ENCODE measurements at regions not wholly inside any gene's neighbourhood (a gene's known extent, or its start where the extent isn't known, plus 50 kb on each side); places are given as distances from the start of the nearest gene placed in this dataset.

DNA sequence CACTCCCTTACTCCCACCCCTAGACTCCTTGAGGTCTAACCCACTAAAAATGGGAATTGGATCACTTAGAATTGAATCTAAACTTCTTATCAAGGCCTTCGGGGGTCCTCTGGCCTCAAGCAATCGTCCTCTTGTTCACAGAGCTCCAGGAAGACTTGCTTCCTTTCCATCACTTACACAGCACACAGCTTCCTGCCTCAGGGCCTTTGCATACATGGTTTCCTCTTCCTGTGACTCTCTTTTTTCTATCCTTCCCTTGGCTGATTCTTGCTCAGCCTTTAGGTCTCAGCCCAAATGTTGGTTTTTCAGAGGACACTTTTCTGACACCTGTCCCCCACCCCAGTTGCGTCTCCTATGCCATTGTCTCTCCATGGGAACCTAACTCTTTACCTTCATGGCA, 50.0 kb upstream of the ALDH1B1 start:
- intact Hi-C loops (cut with micrococcal nuclease): no loop called here
- no peak for DNase-seq
- peaks cover 22% of the 10 kb centered on the region for H3K27me3 ChIP-seq (ENCODE audit: low read depth)
- TF ChIP-seq, protein P1, sequence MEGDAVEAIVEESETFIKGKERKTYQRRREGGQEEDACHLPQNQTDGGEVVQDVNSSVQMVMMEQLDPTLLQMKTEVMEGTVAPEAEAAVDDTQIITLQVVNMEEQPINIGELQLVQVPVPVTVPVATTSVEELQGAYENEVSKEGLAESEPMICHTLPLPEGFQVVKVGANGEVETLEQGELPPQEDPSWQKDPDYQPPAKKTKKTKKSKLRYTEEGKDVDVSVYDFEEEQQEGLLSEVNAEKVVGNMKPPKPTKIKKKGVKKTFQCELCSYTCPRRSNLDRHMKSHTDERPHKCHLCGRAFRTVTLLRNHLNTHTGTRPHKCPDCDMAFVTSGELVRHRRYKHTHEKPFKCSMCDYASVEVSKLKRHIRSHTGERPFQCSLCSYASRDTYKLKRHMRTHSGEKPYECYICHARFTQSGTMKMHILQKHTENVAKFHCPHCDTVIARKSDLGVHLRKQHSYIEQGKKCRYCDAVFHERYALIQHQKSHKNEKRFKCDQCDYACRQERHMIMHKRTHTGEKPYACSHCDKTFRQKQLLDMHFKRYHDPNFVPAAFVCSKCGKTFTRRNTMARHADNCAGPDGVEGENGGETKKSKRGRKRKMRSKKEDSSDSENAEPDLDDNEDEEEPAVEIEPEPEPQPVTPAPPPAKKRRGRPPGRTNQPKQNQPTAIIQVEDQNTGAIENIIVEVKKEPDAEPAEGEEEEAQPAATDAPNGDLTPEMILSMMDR (IDR thresholded peaks at IDR 0.05; ENCODE audit: borderline replicate concordance): no peak
- H3K4me1 ChIP-seq: no peaks in the 10 kb centered on the region
- H3K9me3 ChIP-seq (replicated peaks): peaks cover 3% of the 10 kb centered on the region
- H3K27ac ChIP-seq (replicated peaks): no peak overlapping the region
- H3K36me3 ChIP-seq: no peaks in the 10 kb centered on the region
- no peak overlapping the region for H3K4me3 ChIP-seq

DNA sequence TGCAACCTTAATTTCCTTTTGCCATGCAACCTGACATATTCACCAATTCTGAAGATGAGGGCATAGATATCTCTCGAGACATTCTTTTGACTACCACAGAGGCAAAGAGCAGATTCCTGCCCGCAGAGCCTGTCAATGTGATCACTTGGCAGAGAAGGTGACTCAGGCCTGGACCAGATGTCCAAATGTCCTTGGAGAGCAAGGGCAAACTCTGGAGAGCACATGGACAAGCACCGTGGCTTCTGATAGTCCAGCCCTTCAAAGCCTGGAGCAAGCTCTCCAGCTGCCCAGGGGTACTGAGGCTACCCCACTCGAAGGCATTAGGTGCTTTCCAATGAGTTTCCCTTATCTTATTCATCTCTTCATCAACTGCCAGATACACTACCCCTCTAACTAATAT, 50.4 kb upstream of the ALDH1B1 start:
- H3K9me3 ChIP-seq (replicated peaks): peaks cover 3% of the 10 kb centered on the region
- DNase-seq: no peak
- H3K4me3 ChIP-seq: no peak overlapping the region
- H3K36me3 ChIP-seq: no peaks in the 10 kb centered on the region
- intact Hi-C loops (cut with micrococcal nuclease): no loop called here
- H3K27me3 ChIP-seq (ENCODE audit: low read depth): peaks cover 18% of the 10 kb centered on the region
- TF ChIP-seq, protein P1 (IDR thresholded peaks at IDR 0.05; ENCODE audit: borderline replicate concordance): no peak
- no peak overlapping the region for H3K27ac ChIP-seq (replicated peaks)
- H3K4me1 ChIP-seq: no peaks in the 10 kb centered on the region

DNA sequence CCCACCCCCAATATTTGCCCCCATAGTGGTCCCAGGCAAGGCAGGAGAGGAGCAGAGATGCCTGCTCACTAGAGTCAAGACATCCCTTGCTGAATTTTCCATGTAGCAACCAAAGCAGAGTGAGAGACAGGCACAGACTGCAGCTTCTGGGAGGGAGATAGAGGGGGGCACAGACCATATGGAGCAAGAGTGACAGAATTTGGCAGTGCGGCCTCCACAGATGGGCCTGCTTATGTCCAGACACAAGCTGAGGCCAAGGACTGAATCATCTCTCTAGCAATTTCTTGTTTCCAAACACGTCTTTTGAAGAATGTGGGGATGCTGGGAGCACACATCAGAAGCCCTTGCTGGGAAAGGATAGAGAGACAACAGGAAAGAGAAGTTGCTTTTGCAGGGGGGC, 53.0 kb upstream of the ALDH1B1 start:
- H3K27ac ChIP-seq (replicated peaks): peak overlapping the region; percentile 11
- peaks cover 14% of the 10 kb centered on the region for H3K27me3 ChIP-seq (ENCODE audit: low read depth)
- no peaks in the 10 kb centered on the region for H3K4me1 ChIP-seq
- H3K36me3 ChIP-seq: no peaks in the 10 kb centered on the region
- no peak for DNase-seq
- no peak overlapping the region for H3K4me3 ChIP-seq
- intact Hi-C loops (cut with micrococcal nuclease): no loop called here
- H3K9me3 ChIP-seq (replicated peaks): peaks cover 3% of the 10 kb centered on the region
- TF ChIP-seq, protein P1 (IDR thresholded peaks at IDR 0.05; ENCODE audit: borderline replicate concordance): no peak

DNA sequence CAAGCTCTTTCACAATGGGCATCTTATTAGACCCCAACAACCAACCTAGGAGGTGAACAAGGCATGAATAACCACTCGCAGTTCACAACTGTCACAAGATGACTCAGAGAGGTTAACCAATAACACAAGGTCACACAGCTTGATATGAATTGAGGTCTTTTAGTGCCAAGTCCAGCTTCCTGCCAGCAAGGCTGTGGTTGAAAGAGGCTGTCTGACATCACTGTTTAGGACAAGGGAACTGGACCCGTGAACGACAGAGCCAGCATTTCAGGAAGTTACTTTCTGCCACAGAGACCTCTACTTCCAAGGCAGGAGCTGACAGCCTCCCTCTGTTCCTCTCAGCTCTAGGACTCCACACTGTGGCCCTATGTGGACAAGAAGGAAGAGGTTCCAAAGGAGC, 53.4 kb upstream of the ALDH1B1 start:
- intact Hi-C loops (cut with micrococcal nuclease): no loop called here
- no peak for DNase-seq
- Histone ChIP-seq H3K9me3 (replicated peaks) (peaks cover 3% of the 10 kb centered on the region), H3K27me3 (ENCODE audit: low read depth) (peaks cover 14% of the 10 kb centered on the region), H3K36me3 (no peaks in the 10 kb centered on the region), H3K4me1 (no peaks in the 10 kb centered on the region), H3K27ac (replicated peaks) (peak overlapping the region; percentile 11), H3K4me3 (no peak overlapping the region)
- TF ChIP-seq, protein P1 (IDR thresholded peaks at IDR 0.05; ENCODE audit: borderline replicate concordance): no peak

GRCh38 chr9:38338342-38339018, 54.0 kb upstream of the ALDH1B1 start:
- TF ChIP-seq, protein P1 (IDR thresholded peaks at IDR 0.05; ENCODE audit: borderline replicate concordance): no peak
- Histone ChIP-seq H3K9me3 (replicated peaks) (peaks cover 3% of the 10 kb centered on the region), H3K4me1 (no peaks in the 10 kb centered on the region), H3K36me3 (no peaks in the 10 kb centered on the region), H3K4me3 (no peak overlapping the region), H3K27me3 (ENCODE audit: low read depth) (peaks cover 14% of the 10 kb centered on the region), H3K27ac (replicated peaks) (no peak overlapping the region)
- DNase-seq: no peak
- intact Hi-C loops (cut with micrococcal nuclease): no loop called here

All from left ventricle myocardium inferior (tissue), 1 donor.